ENCODE measurements at regions not wholly inside any gene's neighbourhood (a gene's known extent, or its start where the extent isn't known, plus 50 kb on each side); places are given as distances from the start of the nearest gene placed in this dataset.

GRCh38 chr3:176696816-176697215, 500.5 kb downstream of the TBL1XR1 start:
- no peak for TF ChIP-seq EZH2 (IDR thresholded peaks at IDR 0.05; ENCODE audit: borderline replicate concordance)
- TF ChIP-seq, protein P1, sequence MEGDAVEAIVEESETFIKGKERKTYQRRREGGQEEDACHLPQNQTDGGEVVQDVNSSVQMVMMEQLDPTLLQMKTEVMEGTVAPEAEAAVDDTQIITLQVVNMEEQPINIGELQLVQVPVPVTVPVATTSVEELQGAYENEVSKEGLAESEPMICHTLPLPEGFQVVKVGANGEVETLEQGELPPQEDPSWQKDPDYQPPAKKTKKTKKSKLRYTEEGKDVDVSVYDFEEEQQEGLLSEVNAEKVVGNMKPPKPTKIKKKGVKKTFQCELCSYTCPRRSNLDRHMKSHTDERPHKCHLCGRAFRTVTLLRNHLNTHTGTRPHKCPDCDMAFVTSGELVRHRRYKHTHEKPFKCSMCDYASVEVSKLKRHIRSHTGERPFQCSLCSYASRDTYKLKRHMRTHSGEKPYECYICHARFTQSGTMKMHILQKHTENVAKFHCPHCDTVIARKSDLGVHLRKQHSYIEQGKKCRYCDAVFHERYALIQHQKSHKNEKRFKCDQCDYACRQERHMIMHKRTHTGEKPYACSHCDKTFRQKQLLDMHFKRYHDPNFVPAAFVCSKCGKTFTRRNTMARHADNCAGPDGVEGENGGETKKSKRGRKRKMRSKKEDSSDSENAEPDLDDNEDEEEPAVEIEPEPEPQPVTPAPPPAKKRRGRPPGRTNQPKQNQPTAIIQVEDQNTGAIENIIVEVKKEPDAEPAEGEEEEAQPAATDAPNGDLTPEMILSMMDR (IDR thresholded peaks at IDR 0.05; ENCODE audit: poor library complexity), result no peak
- no peak for TF ChIP-seq EZH2phosphoT487 (IDR thresholded peaks at IDR 0.05; ENCODE audit: low read depth, severe bottlenecking, unreplicated experiment)

All from hepatocyte (in vitro differentiated cells).